Tongue (tissue), 1 donor: ENCODE measurements at regions not wholly inside any gene's neighbourhood (a gene's known extent, or its start where the extent isn't known, plus 50 kb on each side); places are given as distances from the start of the nearest gene placed in this dataset.

Experiments
- DNase-seq: peaks from one replicate; pipeline ENCODE4 v3.0.0-alpha.2; 2015

DNA sequence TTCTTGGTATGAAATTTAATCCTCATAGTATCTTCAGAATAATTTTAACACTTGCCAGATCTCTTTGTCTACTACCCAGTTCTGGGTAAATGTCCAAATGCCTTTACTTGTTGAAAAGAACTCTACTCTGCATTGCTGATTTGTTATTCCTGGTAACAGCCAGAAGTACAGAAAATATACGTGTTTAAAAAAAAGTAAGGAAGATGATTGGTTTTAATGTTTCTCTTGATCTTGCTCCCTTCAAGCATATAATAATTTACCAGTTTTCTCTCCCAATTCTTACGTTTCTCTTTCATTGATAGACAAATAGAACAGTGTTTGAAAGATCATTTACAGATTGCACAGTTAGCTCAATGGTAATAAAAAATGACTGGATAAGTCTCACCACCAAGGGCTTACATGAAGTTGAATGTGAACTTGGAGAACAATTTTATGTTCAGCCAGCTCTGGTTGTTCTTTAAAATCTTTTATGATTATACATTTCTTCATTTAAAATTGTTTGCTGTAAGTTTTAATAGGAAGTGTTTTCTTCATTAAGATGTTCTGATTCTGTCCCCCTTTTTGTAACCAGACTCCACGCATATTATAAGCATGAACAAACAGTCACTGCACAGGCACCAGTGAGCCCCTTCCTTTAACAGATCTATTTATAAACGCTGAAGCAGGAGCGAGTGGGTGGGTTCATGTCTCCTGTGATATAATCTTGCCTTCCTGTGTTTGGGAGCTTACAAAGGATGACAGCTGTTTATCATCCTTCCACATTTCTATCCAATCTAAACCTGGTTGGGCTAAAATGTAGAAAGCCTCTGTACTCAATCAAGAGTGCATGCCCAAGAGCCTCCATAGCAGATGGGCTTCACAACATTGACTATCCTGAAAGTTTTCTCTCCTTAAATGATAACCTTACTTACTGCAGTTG, 299.5 kb downstream of the PRL start:
- DNase-seq: peak; percentile 75

DNA sequence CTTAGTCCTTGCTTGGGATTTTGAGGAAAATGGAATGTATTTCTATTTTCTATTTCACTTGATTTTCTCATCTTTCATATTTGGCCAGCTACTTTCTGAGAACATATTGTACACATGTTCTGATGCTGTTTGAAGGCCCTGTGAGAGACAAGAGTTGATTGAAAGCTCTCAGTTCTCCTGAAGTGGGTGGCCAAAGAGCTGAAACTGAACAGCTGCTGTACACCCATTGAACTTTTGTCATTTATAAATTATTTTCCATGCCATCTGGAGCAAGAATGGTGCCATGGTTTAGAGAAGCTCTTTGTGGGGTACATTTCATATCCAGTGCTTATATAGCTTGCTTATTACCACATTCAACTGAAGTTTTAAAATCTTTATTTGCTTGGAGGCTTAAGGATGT, 298.3 kb downstream of the PRL start:
- peak; percentile 59 for DNase-seq

DNA sequence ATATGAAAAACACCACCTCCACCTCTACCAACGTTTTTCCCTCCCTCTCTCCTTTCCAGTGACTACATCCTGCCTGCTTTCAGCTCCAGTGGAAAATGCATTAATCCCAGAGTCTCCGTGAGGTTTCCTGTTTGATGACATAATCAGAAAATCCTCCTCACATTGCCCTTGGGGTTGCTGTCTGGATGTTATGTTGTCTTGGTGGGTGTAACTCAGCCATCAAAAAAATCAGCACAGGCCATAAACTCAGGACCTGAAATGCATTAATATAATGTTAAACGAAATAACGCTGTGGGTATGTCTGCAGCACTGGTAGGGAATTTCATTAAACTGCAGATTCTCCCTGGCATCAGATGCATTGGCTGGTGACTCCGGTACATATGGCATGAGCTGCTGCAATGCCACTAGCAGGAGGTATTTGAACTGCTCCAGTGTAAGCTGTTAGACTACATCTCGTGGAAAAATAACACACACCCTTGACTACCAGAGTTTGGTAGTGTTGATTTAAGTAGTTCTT, 297.8 kb downstream of the PRL start:
- DNase-seq: peak; percentile 76

DNA sequence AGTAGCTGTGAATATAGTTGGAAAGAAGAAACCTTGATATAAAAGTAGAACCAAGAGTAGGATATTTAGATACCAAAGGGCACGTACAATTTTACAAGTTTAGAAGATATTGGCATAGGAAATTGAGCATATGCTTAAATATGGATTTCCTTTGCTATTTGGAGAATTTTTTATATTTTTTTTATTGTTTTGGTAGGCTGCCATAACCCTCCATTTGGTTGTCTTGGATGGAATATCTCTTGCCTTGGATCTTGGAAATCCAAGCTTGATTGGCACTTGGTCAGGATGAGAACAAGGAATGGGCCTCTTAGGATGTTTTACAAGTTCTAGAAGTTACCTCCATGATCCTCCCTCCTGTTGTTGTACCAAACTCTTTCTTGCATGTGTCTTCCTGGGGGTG, 297.1 kb downstream of the PRL start:
- no peak for DNase-seq

DNA sequence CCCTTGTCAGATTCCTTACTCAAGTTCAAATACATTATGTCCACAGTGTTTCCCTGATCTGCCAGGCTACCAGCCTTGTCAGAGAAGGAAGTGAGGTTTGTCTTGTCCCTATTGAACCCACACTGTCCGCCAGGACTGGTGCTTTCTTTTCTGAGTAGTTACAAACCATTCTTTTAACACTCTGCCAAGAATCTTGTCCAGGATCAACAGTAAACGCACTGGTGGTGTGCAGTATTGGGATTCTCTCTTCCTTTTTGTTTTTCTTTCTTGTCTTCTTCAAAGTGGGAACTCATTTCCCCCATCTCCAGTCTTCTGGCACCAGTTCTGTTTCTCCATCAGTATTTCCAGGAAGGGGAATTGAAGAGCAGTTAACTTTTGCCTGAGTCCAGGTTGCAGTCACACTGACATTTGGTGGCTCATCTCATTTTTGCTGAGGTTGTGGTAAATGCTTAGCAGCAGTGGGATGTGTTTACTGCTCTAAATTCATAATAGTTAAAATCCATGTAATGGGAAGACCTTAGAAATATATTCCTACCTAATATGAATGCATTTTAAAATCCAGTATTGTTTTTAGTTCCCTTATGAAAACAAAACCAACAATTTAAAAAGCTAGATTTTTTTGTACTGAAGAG, 295.3 kb downstream of the PRL start:
- DNase-seq: peak; percentile 40

DNA sequence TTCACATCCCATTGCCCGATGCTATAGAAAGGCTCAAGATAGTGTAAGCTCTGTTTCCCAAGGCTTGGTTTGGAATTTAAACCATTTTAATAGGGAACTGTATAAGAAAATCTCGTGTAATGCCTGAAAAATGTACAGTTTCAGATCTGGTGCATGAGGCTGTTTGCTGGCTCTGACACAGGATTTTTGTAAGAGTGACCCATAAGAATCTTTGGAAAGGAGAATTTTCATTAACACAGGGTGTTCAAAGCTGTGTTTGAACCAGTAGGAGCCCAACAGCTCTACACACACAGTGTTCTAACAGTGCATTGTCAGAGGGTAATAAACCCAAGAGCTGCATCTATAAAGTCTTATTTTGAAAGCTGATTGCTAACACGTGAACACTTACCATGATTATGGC, 293.5 kb downstream of the PRL start:
- DNase-seq: peak; percentile 36

DNA sequence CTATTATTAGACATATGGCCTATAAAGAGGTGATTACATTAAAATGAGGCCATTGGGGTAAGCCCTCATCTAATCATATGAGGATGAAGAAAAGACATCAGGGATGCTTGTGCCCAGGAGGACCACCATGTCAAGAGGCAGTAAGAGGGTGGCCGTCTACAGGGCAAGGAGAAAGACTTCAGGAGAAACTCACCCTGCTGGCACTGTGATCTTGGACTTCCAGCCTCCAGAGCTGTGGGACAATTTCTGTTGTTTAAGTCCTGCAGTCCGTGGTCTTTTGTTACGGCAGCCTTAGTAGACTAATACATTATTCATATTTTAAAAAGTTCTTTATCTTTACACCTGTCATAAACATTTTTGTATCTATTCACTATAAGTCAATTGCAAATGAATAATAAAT, 290.0 kb downstream of the PRL start:
- DNase-seq: no peak

DNA sequence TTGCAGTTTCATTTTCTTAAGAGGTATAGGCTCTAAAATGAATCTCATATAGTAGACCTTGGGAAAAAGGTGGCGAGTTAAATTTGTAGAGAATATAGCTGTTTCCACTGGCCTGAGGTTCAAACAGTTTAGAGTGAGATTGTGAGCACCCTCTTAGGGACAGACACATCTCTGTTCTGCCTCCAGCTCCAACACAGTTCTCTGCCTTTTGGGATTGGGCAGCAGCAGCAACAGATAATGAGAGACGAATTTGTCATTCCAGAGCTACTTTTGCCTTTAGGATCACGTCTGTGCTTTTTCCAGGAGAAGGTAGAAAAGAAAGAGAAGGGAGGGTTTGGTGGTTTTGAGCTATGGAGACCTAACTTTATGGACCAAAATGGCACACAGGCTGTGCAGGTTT, 289.4 kb downstream of the PRL start:
- DNase-seq: no peak

DNA sequence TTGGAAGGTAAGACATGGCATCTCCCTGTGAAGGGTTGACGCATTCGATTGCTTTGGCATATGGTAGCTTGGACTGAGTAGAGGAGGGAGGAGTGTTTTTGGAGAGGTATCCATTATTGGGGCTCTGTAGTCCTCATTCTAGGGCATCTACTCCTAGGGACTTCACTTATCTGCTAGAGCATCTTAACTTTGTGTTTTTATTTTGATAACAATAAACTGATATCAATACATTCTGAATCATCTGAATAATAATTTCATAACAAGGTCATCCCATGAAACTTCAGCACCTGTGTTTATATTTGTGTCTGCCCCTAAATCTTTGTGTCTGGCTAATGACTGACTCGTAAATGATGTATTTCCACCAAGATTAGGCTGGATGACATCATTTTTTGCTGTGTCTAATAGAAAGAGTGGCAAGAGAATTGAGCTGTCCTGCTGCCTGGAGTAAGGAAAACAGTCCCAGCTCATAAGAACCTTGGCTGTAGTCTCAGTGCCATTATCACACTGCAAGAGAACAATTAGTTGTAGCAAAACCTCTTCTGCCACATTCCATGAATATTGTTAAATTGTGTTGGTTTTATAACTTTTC, 288.5 kb downstream of the PRL start:
- no peak for DNase-seq

DNA sequence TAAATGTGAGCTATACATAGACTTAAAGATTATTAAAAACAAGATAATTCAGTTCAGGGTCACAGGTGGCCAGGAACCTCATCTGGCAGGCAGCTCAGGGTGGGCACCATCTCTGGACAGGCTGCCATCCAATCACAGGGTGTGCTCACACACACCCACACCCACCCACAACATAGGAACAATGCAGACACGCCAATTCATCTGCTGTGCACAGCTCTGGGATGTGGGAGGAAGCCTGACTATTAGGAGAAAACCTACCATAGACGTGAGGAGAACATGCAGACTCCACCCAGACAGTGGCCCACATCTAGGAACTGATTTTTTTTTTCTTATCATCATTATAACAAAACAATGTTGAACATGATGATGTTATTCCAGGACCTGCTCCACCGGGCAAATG, 286.7 kb downstream of the PRL start:
- DNase-seq: no peak

DNA sequence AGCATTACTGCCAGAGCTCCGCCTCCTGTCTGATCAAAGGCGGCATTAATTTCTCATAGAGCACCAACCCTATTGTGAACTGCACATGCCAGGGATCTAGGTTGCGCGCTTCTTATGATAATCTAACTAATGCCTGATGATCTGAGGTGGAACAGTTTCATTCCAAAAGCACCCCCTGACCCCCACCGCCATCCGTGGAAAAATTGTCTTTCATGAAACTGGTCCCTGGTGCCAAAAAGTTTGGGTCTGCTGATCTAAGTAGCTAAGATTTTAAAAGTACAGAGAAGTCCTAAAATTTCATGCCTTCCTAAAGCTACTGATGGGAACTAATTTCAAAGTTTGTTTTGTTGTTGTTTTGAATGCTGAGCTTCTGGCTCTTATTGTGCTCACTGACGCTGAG, 281.6 kb downstream of the PRL start:
- peak; percentile 56 for DNase-seq

DNA sequence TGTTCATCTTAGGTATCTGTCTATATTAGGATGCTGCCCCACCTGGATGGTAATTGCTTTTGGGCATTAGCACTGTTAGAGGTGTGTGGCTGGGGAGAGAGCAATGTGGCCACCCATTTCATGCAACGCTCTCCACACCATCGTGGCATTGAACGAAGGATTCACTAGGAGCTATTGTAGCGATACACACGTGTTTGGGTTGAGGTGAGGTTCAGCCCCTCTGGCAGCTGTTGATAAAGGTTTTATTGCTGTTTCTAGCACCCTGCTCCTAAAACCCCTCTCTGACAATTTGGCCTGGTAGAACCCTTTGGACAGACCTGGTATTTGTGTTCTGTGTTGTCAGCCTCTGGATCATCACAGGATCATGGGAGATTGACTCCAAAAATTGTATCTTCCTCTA, 280.9 kb downstream of the PRL start:
- no peak for DNase-seq

DNA sequence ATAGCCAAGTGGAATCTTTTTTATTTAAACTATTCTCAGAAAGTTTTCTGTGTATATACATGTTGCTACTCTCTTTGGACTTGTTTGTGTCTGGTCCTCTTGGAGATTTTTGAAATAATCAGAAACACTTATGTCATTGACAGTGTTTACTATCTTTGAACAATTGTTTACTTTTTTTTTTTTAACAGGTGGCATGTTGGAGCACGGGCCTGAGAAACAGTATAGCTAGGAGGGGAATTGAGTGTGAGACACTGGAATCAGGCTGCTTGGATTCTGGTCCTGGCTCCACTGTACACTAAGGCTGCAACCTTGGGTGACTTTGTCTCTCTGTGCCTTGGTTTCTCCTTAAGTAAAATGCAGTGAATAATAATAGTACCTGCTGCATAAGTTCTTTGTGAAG, 279.6 kb downstream of the PRL start:
- peak; percentile 28 for DNase-seq

DNA sequence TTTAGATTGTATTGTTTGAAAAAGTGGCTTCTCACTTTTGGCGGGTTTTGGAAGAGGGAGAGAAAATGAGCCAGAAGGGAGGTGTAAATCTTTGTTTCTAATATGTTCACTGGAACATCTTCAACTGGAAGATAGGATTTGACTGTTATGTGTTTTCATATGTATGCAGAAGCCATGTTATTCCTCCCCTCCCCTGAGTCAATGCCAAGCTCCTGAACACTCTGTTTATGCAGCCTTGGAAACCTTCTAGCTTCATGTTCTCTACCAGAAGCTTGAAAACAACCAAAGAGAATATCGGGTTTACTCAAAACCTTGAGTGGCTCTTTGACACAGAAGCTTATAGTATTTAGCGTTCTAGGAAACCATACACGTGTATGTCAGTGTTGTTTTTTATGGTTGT, 279.1 kb downstream of the PRL start:
- DNase-seq: peak; percentile 71

DNA sequence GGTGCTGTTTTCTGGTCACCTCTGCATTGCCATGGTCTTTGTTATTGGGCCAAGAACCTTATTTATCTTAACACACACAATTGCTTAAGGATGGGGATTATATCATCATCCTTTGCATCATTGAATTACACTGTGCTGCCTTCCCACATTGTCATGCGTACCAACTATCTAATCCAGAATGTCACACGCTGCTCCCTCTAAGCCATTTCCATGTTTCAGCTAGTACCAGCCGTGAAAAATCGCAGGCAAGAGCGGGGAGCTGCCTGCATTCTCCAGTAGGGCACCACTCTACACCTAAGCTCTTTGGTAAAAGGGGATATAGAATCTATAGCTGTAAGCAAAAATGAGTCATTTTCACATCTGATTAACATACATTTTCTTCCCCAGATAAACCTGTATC, 277.0 kb downstream of the PRL start:
- DNase-seq: peak; percentile 51

DNA sequence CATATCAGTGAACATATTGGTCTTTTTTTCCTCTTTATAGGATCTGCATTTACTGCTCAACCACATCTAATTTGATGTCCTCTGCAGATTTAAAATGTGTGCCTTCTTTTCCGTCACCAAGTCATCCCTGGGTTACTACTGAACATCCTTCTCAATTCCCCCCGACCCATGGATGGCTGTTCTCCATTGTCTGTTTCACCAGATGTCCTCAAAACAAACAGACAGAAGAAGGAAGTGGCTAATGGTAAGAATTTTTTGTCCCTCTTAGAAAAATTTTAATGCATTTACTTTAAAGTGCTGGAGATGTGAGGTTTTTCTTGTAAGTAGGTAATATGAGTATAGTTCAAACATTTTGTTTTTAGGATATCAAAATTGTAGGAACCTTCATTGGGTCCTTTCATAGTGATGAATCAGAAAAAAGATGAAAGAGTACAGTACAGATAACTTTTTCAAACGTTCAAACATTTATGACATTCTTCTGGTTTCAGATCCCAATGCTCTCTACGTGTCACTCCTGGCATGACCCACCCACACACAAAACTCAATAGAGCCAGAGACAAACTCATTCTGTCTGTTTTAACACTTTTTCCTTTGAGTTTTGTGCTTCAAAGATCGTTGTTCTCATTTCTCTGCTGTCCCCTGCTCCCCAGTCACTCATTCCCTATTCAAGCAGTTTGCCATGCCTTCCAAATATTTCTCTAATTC, 276.4 kb downstream of the PRL start:
- DNase-seq: no peak

DNA sequence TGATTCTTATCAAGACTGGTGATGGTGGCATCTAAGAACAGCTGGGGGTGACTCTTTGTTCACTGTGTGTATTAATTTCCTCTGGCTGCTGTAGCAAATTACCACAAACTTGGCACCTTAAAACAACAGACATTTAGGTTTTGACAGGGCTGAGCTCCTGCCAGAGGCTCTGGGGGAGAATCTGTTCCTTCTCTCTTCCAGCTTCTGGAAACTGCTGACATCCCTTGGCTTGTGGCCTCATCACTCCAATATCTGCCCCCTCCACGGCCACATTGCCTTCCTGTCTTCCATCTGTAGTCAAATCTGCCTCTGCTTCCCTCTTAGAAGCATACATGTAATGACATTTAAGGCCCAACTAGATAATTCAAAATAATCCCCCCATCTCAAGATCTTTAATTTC, 274.9 kb downstream of the PRL start:
- no peak for DNase-seq

DNA sequence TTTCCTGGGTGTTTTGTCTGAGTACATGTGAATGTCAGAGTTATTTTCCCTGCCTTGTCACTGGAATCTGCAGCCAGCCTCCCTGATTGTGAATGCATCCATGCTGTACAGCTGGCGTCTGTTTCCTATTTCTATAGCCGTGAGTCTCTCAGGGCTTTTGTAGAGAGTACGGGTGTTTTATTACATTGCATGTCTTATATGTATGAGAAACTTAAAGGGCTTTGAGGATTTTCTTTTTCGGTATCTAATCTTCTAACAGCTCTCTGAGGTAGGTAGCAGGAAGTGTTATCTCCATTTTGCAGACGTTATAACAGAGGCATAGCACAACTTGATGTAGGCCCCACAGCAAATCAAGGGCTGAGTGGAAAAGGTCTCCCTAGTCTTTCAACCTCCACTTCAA, 272.9 kb downstream of the PRL start:
- peak; percentile 77 for DNase-seq

DNA sequence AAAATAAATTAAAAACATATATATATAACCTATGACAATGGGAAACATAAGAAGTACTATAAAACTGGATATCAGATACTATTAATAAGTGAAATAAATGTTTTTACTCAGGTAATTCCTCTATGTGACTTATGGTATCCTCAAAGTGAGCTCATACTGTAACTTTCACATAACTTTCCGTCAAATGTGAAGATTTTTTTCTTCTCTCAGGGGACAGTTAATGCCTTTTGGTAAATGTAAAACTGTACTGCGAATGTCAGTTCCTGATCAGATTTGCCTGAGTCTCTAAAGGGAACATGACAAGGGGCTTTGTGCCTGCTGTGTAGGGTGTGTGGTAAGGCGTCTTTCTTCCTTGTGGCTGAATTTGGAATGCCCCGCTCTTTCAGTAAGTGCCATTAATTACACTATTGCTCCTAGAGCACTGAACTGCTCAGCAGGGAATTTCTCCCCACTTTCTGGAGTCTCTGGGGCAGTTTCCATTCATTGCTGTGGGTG, 271.8 kb downstream of the PRL start:
- DNase-seq: no peak

DNA sequence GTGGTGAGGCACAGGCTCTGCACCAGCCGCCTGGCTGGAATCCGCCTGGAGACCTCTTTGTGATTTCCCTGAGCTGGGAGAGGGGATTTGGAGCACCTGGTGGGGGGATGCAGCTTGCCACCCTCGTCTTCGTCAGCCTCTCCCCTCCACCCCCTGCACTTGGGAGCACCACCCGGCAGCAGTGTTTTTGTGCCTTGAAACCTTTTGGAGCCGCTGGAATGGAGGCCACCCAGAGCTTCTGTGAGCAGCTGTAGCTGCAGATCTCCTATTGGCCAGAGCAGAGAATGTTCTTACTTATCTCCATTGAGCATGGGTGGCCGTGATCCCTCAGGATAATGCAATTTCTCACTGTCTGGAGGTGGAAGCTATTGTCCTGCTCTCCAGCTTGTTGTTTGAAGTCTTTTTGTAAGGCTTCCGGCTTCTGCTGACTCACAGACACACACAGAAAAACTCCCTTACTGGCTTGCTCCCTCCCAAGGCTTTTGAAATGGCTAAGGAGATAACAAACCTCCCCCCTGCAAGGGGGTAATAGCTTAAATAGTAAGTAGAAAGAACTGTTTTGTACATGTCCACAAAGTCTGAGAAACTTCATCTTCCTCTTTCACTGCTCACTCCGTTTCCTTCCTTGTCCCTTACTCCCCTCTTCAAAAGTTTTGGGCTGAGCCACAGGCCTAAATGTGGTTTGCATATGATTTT, 271.2 kb downstream of the PRL start:
- DNase-seq: peak; percentile 74

DNA sequence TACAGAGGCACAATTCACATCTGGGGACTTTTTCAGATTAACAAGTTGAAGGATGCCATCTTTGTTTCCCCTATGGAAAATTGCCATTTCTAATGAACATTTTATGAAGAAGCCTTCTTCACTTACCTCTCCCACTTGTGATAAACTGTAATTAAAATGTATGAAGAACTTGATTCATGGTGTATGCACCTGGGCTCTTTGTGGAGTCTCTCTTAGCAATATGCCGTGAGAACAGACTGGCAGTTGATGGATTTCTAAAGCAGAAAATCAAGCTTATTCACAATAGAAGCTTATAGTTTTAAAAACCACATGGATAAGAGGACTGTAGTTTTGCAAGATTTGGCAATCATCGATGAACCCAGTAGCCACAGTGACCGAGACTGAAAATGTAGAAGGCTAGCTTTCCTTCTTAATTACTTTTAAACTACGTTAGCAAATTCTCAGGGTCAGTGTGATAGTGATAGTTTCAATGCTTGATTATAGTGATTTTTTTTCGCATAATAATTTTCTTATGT, 270.6 kb downstream of the PRL start:
- DNase-seq: no peak
